ENCODE measurements at regions not wholly inside any gene's neighbourhood (a gene's known extent, or its start where the extent isn't known, plus 50 kb on each side); places are given as distances from the start of the nearest gene placed in this dataset.
"Not testable (repeated sequence)": the region's sequence is repeated elsewhere in the genome, so short reads cannot be mapped to it uniquely, and the experiment has no call there.

GRCh38 chr9:18059447-18059846 is 414.5 kb upstream of the ADAMTSL1 start:
- H3K27me3 ChIP-seq (ENCODE audit: low read depth, low read length) = no peaks in the 10 kb centered on the region
- H3K27ac ChIP-seq (ENCODE audit: low read length) = no peak overlapping the region
- H3K36me3 ChIP-seq (ENCODE audit: control insufficient read depth in 1 of 2, insufficient read depth in 2 of 2, low read length in 2 of 2) = no peaks in the 10 kb centered on the region
- no peaks in the 10 kb centered on the region for H3K9me3 ChIP-seq (ENCODE audit: control insufficient read depth in 1 of 2, low read length in 2 of 2)
- H3K4me1 ChIP-seq (ENCODE audit: control insufficient read depth in 1 of 2, insufficient read depth in 2 of 2, low read length in 2 of 2) = peaks cover 0 to 20% of the 10 kb centered on the region in 2 donors
- H3K4me3 ChIP-seq (ENCODE audit: low read depth in 1 of 2, low read length in 2 of 2) = no peak overlapping the region

- no peaks in the 10 kb centered on the region for H3K9me3 ChIP-seq (ENCODE audit: control insufficient read depth in 1 of 2, low read length in 2 of 2)
- no peaks in the 10 kb centered on the region for H3K36me3 ChIP-seq (ENCODE audit: control insufficient read depth in 1 of 2, insufficient read depth in 2 of 2, low read length in 2 of 2)
- peaks cover 0 to 20% of the 10 kb centered on the region in 2 donors for H3K4me1 ChIP-seq (ENCODE audit: control insufficient read depth in 1 of 2, insufficient read depth in 2 of 2, low read length in 2 of 2)
- no peak overlapping the region for H3K27ac ChIP-seq (ENCODE audit: low read length)
- H3K4me3 ChIP-seq (ENCODE audit: low read depth in 1 of 2, low read length in 2 of 2) = no peak overlapping the region
- H3K27me3 ChIP-seq (ENCODE audit: low read depth, low read length) = no peaks in the 10 kb centered on the region
These were observed 413.6 kb upstream of the ADAMTSL1 start for GRCh38 chr9:18060269-18060934.

GRCh38 chr9:18061332-18061731 is 412.6 kb upstream of the ADAMTSL1 start:
- Histone ChIP-seq H3K9me3 (ENCODE audit: control insufficient read depth in 1 of 2, low read length in 2 of 2) (no peaks in the 10 kb centered on the region), H3K36me3 (ENCODE audit: control insufficient read depth in 1 of 2, insufficient read depth in 2 of 2, low read length in 2 of 2) (no peaks in the 10 kb centered on the region), H3K4me1 (ENCODE audit: control insufficient read depth in 1 of 2, insufficient read depth in 2 of 2, low read length in 2 of 2) (peaks cover 0 to 20% of the 10 kb centered on the region in 2 donors), H3K4me3 (ENCODE audit: low read depth in 1 of 2, low read length in 2 of 2) (no peak overlapping the region), H3K27ac (ENCODE audit: low read length) (no peak overlapping the region), H3K27me3 (ENCODE audit: low read depth, low read length) (no peaks in the 10 kb centered on the region)

GRCh38 chr9:18061856-18062255 is 412.1 kb upstream of the ADAMTSL1 start:
- no peaks in the 10 kb centered on the region for H3K9me3 ChIP-seq (ENCODE audit: control insufficient read depth in 1 of 2, low read length in 2 of 2)
- no peaks in the 10 kb centered on the region for H3K27me3 ChIP-seq (ENCODE audit: low read depth, low read length)
- peaks cover 0 to 20% of the 10 kb centered on the region in 2 donors for H3K4me1 ChIP-seq (ENCODE audit: control insufficient read depth in 1 of 2, insufficient read depth in 2 of 2, low read length in 2 of 2)
- no peak overlapping the region for H3K27ac ChIP-seq (ENCODE audit: low read length)
- no peaks in the 10 kb centered on the region for H3K36me3 ChIP-seq (ENCODE audit: control insufficient read depth in 1 of 2, insufficient read depth in 2 of 2, low read length in 2 of 2)
- H3K4me3 ChIP-seq (ENCODE audit: low read depth in 1 of 2, low read length in 2 of 2) = no peak overlapping the region

- Histone ChIP-seq H3K4me1 (ENCODE audit: control insufficient read depth in 1 of 2, insufficient read depth in 2 of 2, low read length in 2 of 2) (peaks cover 4 to 16% of the 10 kb centered on the region in 2 donors), H3K36me3 (ENCODE audit: control insufficient read depth in 1 of 2, insufficient read depth in 2 of 2, low read length in 2 of 2) (no peaks in the 10 kb centered on the region), H3K9me3 (ENCODE audit: control insufficient read depth in 1 of 2, low read length in 2 of 2) (no peaks in the 10 kb centered on the region), H3K27ac (ENCODE audit: low read length) (no peak overlapping the region), H3K4me3 (ENCODE audit: low read depth in 1 of 2, low read length in 2 of 2) (no peak overlapping the region), H3K27me3 (ENCODE audit: low read depth, low read length) (no peaks in the 10 kb centered on the region)
These were observed 410.0 kb upstream of the ADAMTSL1 start for GRCh38 chr9:18063856-18064390.

- H3K36me3 ChIP-seq (ENCODE audit: control insufficient read depth in 1 of 2, insufficient read depth in 2 of 2, low read length in 2 of 2); H3K9me3 ChIP-seq (ENCODE audit: control insufficient read depth in 1 of 2, low read length in 2 of 2); H3K27ac ChIP-seq (ENCODE audit: low read length); H3K4me3 ChIP-seq (ENCODE audit: low read depth in 1 of 2, low read length in 2 of 2); H3K27me3 ChIP-seq (ENCODE audit: low read depth, low read length): not testable (repeated sequence)
- peaks cover 4 to 11% of the 10 kb centered on the region in 2 donors for H3K4me1 ChIP-seq (ENCODE audit: control insufficient read depth in 1 of 2, insufficient read depth in 2 of 2, low read length in 2 of 2)
These were observed 407.3 kb upstream of the ADAMTSL1 start for GRCh38 chr9:18066608-18067007.

GRCh38 chr9:18067548-18068120 is 406.3 kb upstream of the ADAMTSL1 start:
- Histone ChIP-seq H3K9me3 (ENCODE audit: control insufficient read depth in 1 of 2, low read length in 2 of 2) (no peaks in the 10 kb centered on the region), H3K27me3 (ENCODE audit: low read depth, low read length) (no peaks in the 10 kb centered on the region), H3K36me3 (ENCODE audit: control insufficient read depth in 1 of 2, insufficient read depth in 2 of 2, low read length in 2 of 2) (no peaks in the 10 kb centered on the region), H3K27ac (ENCODE audit: low read length) (peak overlapping the region; percentile 9), H3K4me3 (ENCODE audit: low read depth in 1 of 2, low read length in 2 of 2) (no peak overlapping the region), H3K4me1 (ENCODE audit: control insufficient read depth in 1 of 2, insufficient read depth in 2 of 2, low read length in 2 of 2) (peaks cover 4 to 8% of the 10 kb centered on the region in 2 donors)

GRCh38 chr9:18068900-18069299 is 405.1 kb upstream of the ADAMTSL1 start:
- peaks cover 3 to 8% of the 10 kb centered on the region in 2 donors for H3K4me1 ChIP-seq (ENCODE audit: control insufficient read depth in 1 of 2, insufficient read depth in 2 of 2, low read length in 2 of 2)
- H3K9me3 ChIP-seq (ENCODE audit: control insufficient read depth in 1 of 2, low read length in 2 of 2) = no peaks in the 10 kb centered on the region
- no peaks in the 10 kb centered on the region for H3K27me3 ChIP-seq (ENCODE audit: low read depth, low read length)
- no peak overlapping the region for H3K4me3 ChIP-seq (ENCODE audit: low read depth in 1 of 2, low read length in 2 of 2)
- no peaks in the 10 kb centered on the region for H3K36me3 ChIP-seq (ENCODE audit: control insufficient read depth in 1 of 2, insufficient read depth in 2 of 2, low read length in 2 of 2)
- H3K27ac ChIP-seq (ENCODE audit: low read length) = no peak overlapping the region

- H3K36me3 ChIP-seq (ENCODE audit: control insufficient read depth in 1 of 2, insufficient read depth in 2 of 2, low read length in 2 of 2) = no peaks in the 10 kb centered on the region
- no peaks in the 10 kb centered on the region for H3K9me3 ChIP-seq (ENCODE audit: control insufficient read depth in 1 of 2, low read length in 2 of 2)
- H3K27ac ChIP-seq (ENCODE audit: low read length) = peak overlapping the region; percentile 47
- peaks cover 6 to 13% of the 10 kb centered on the region in 2 donors for H3K4me1 ChIP-seq (ENCODE audit: control insufficient read depth in 1 of 2, insufficient read depth in 2 of 2, low read length in 2 of 2)
- H3K27me3 ChIP-seq (ENCODE audit: low read depth, low read length) = no peaks in the 10 kb centered on the region
- no peak overlapping the region for H3K4me3 ChIP-seq (ENCODE audit: low read depth in 1 of 2, low read length in 2 of 2)
These were observed 402.3 kb upstream of the ADAMTSL1 start for GRCh38 chr9:18071651-18072060.

- H3K27ac ChIP-seq (ENCODE audit: low read length) = no peak overlapping the region
- no peak overlapping the region for H3K4me3 ChIP-seq (ENCODE audit: low read depth in 1 of 2, low read length in 2 of 2)
- no peaks in the 10 kb centered on the region for H3K36me3 ChIP-seq (ENCODE audit: control insufficient read depth in 1 of 2, insufficient read depth in 2 of 2, low read length in 2 of 2)
- no peaks in the 10 kb centered on the region for H3K9me3 ChIP-seq (ENCODE audit: control insufficient read depth in 1 of 2, low read length in 2 of 2)
- H3K4me1 ChIP-seq (ENCODE audit: control insufficient read depth in 1 of 2, insufficient read depth in 2 of 2, low read length in 2 of 2) = peaks cover 6 to 9% of the 10 kb centered on the region in 2 donors
- H3K27me3 ChIP-seq (ENCODE audit: low read depth, low read length) = no peaks in the 10 kb centered on the region
These were observed 401.0 kb upstream of the ADAMTSL1 start for GRCh38 chr9:18073002-18073401.

GRCh38 chr9:18074041-18074440 is 399.9 kb upstream of the ADAMTSL1 start:
- H3K9me3 ChIP-seq (ENCODE audit: control insufficient read depth in 1 of 2, low read length in 2 of 2) = no peaks in the 10 kb centered on the region
- H3K27me3 ChIP-seq (ENCODE audit: low read depth, low read length) = no peaks in the 10 kb centered on the region
- no peak overlapping the region for H3K4me3 ChIP-seq (ENCODE audit: low read depth in 1 of 2, low read length in 2 of 2)
- no peak overlapping the region for H3K27ac ChIP-seq (ENCODE audit: low read length)
- H3K36me3 ChIP-seq (ENCODE audit: control insufficient read depth in 1 of 2, insufficient read depth in 2 of 2, low read length in 2 of 2) = no peaks in the 10 kb centered on the region
- peaks cover 6 to 9% of the 10 kb centered on the region in 2 donors for H3K4me1 ChIP-seq (ENCODE audit: control insufficient read depth in 1 of 2, insufficient read depth in 2 of 2, low read length in 2 of 2)

Measured in muscle layer of duodenum (tissue), 2 donors.